WTC11 (cell line): ENCODE measurements at regions not wholly inside any gene's neighbourhood (a gene's known extent, or its start where the extent isn't known, plus 50 kb on each side); places are given as distances from the start of the nearest gene placed in this dataset.
"Not testable (repeated sequence)": the region's sequence is repeated elsewhere in the genome, so short reads cannot be mapped to it uniquely, and the experiment has no call there.

Source experiments
- ATAC-seq: fragments of 200-7000 bp; cut with Tn5 transposase; 2 replicates; pipeline ENCODE4 v1.10.0; 2021; ENCODE audit warnings: mild to moderate bottlenecking, moderate library complexity
- CTCF ChIA-PET: fragments of 300-600 bp; sonication (Branson Sonifier 250); formaldehyde crosslinking; loops from one replicate; lab custom pipeline; 2021; ENCODE audit warnings: antibody characterized with exemption; lab: Charles Lee
- POLR2A ChIA-PET: fragments of 350-600 bp; sonication (Branson Sonifier 250); formaldehyde crosslinking; loops from one replicate; lab custom pipeline; 2021; ENCODE audit warnings: antibody characterized with exemption; lab: Charles Lee
- DNase-seq: peaks from one replicate; pipeline ENCODE4 v3.0.0; 2021; ENCODE audit warnings: low spot score
- H3K27ac Mint-ChIP-seq: 2 replicates; pipeline ENCODE4 v1.8.0; 2021; ENCODE audit warnings: mixed read lengths
- H3K27me3 Mint-ChIP-seq: 2 replicates; pipeline ENCODE4 v1.8.0; 2021; ENCODE audit warnings: low read depth, mild to moderate bottlenecking, moderate library complexity, mixed read lengths
- H3K36me3 Mint-ChIP-seq: 2 replicates; pipeline ENCODE4 v1.8.0; 2021; ENCODE audit warnings: mixed read lengths
- H3K4me1 Mint-ChIP-seq: 2 replicates; pipeline ENCODE4 v1.8.0; 2022; ENCODE audit warnings: mixed read lengths
- H3K4me3 Mint-ChIP-seq: 2 replicates; pipeline ENCODE4 v1.8.0; 2021; ENCODE audit warnings: mild to moderate bottlenecking, moderate library complexity, mixed read lengths
- H3K9me3 Mint-ChIP-seq: 2 replicates; pipeline ENCODE4 v1.8.0; 2021; ENCODE audit warnings: mixed read lengths
- ATF3 ChIP-seq: sonication (generic); formaldehyde crosslinking; conservative IDR thresholded peaks from 2 replicates; pipeline ENCODE4 v1.8.1; 2022; ENCODE audit warnings: mild to moderate bottlenecking, missing genetic modification reagents
- CDX4 ChIP-seq: fragments of 250-450 bp; sonication (Bioruptor Pico); IDR thresholded peaks from 2 replicates; pipeline ENCODE4 v1.9.0; 2021; ENCODE audit warnings: moderate library complexity, mild to moderate bottlenecking, inconsistent platforms, borderline replicate concordance
- CREB1 ChIP-seq: sonication (generic); formaldehyde crosslinking; IDR thresholded peaks from 2 replicates; pipeline ENCODE4 v1.8.0; 2023; ENCODE audit warnings: mild to moderate bottlenecking, missing genetic modification reagents
- CREM ChIP-seq: sonication (generic); formaldehyde crosslinking; IDR thresholded peaks from 2 replicates; pipeline ENCODE4 v1.8.1; 2022; ENCODE audit warnings: mild to moderate bottlenecking, missing genetic modification reagents, moderate library complexity
- ELF4 ChIP-seq: sonication (generic); formaldehyde crosslinking; IDR thresholded peaks from 2 replicates; pipeline ENCODE4 v1.8.1; 2022; ENCODE audit warnings: low read depth, mild to moderate bottlenecking, moderate library complexity, missing genetic modification reagents
- ETV6 ChIP-seq: sonication (generic); formaldehyde crosslinking; IDR thresholded peaks from 2 replicates; pipeline ENCODE4 v1.8.1; 2022; ENCODE audit warnings: mild to moderate bottlenecking, missing genetic modification reagents
- FOXP4 ChIP-seq: sonication (generic); formaldehyde crosslinking; IDR thresholded peaks from 2 replicates; pipeline ENCODE4 v1.8.0; 2022; ENCODE audit warnings: mild to moderate bottlenecking, missing genetic modification reagents
- GRHL2 ChIP-seq: fragments of 250-450 bp; sonication (Bioruptor Pico); IDR thresholded peaks from 2 replicates; pipeline ENCODE4 v1.8.0; 2022; ENCODE audit warnings: mild to moderate bottlenecking, moderate library complexity; ENCODE audit not compliant: insufficient replicate concordance, severe bottlenecking
- JUN ChIP-seq: sonication (generic); formaldehyde crosslinking; IDR thresholded peaks from 2 replicates; pipeline ENCODE4 v1.8.0; 2023; ENCODE audit warnings: mild to moderate bottlenecking, missing genetic modification reagents
- KAT7 ChIP-seq: sonication (generic); formaldehyde crosslinking; IDR thresholded peaks from 2 replicates; pipeline ENCODE4 v1.8.1; 2023; ENCODE audit warnings: missing genetic modification reagents, mild to moderate bottlenecking, borderline replicate concordance
- NFYB ChIP-seq: sonication (generic); formaldehyde crosslinking; conservative IDR thresholded peaks from 2 replicates; pipeline ENCODE4 v1.8.0; 2022; ENCODE audit warnings: low read depth, missing genetic modification reagents
- NR1H2 ChIP-seq: sonication (generic); formaldehyde crosslinking; IDR thresholded peaks from 2 replicates; pipeline ENCODE4 v1.9.0; 2021; ENCODE audit warnings: mild to moderate bottlenecking, moderate library complexity, missing genetic modification reagents
- PREB ChIP-seq: sonication (generic); formaldehyde crosslinking; IDR thresholded peaks from 2 replicates; pipeline ENCODE4 v1.8.1; 2022; ENCODE audit warnings: mild to moderate bottlenecking, missing genetic modification reagents, moderate library complexity, borderline replicate concordance
- PRRX2 ChIP-seq: fragments of 250-450 bp; sonication (Bioruptor Pico); IDR thresholded peaks from 2 replicates; pipeline ENCODE4 v1.8.0; 2021; ENCODE audit warnings: mild to moderate bottlenecking
- SMAD4 ChIP-seq: sonication (generic); formaldehyde crosslinking; IDR thresholded peaks from 2 replicates; pipeline ENCODE4 v1.8.0; 2022; ENCODE audit warnings: mild to moderate bottlenecking, missing genetic modification reagents
- SOX15 ChIP-seq: fragments of 250-450 bp; sonication (Bioruptor Pico); IDR thresholded peaks from 2 replicates; pipeline ENCODE4 v1.9.0; 2021; ENCODE audit warnings: mild to moderate bottlenecking
- SP1 ChIP-seq: sonication (generic); formaldehyde crosslinking; conservative IDR thresholded peaks from 2 replicates; pipeline ENCODE4 v1.8.1; 2022; ENCODE audit warnings: missing genetic modification reagents
- TCF7 ChIP-seq: sonication (generic); formaldehyde crosslinking; IDR thresholded peaks from 2 replicates; pipeline ENCODE4 v1.8.0; 2022; ENCODE audit warnings: mild to moderate bottlenecking, low read depth, missing genetic modification reagents, moderate library complexity
- ZNF219 ChIP-seq: sonication (generic); formaldehyde crosslinking; IDR thresholded peaks from 2 replicates; pipeline ENCODE4 v1.8.0; 2023; ENCODE audit warnings: missing genetic modification reagents, mild to moderate bottlenecking, borderline replicate concordance
- ZNF263 ChIP-seq: sonication (generic); formaldehyde crosslinking; IDR thresholded peaks from 2 replicates; pipeline ENCODE4 v1.8.1; 2022; ENCODE audit warnings: low read depth, mild to moderate bottlenecking, moderate library complexity, missing genetic modification reagents
- ZNF416 ChIP-seq: fragments of 250-450 bp; sonication (Bioruptor Pico); IDR thresholded peaks from 2 replicates; pipeline ENCODE4 v1.9.0; 2021; ENCODE audit warnings: mild to moderate bottlenecking, inconsistent platforms
- TF ChIP-seq, protein P1 (sequence below): sonication (generic); formaldehyde crosslinking; IDR thresholded peaks from 2 replicates; pipeline ENCODE4 v1.8.0; 2022; ENCODE audit warnings: mild to moderate bottlenecking, missing genetic modification reagents
- TF ChIP-seq, protein P2 (sequence below): sonication (generic); formaldehyde crosslinking; IDR thresholded peaks from 2 replicates; pipeline ENCODE4 v1.8.0; 2023; ENCODE audit warnings: missing genetic modification reagents
- TF ChIP-seq, protein P3 (sequence below): sonication (generic); formaldehyde crosslinking; IDR thresholded peaks from 2 replicates; pipeline ENCODE4 v1.8.0; 2022; ENCODE audit warnings: mild to moderate bottlenecking, missing genetic modification reagents

GRCh38 chr22:49344161-49344560 lies 483.5 kb downstream of the BRD1 start (continued):
- TF ChIP-seq, protein P1, sequence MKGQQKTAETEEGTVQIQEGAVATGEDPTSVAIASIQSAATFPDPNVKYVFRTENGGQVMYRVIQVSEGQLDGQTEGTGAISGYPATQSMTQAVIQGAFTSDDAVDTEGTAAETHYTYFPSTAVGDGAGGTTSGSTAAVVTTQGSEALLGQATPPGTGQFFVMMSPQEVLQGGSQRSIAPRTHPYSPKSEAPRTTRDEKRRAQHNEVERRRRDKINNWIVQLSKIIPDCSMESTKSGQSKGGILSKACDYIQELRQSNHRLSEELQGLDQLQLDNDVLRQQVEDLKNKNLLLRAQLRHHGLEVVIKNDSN (CRISPR knock-in tag), result no peak
- TF ChIP-seq ETV6 (CRISPR knock-in tag) (no peak), CREM (CRISPR knock-in tag) (no peak), NFYB (CRISPR knock-in tag) (no peak)

DNA sequence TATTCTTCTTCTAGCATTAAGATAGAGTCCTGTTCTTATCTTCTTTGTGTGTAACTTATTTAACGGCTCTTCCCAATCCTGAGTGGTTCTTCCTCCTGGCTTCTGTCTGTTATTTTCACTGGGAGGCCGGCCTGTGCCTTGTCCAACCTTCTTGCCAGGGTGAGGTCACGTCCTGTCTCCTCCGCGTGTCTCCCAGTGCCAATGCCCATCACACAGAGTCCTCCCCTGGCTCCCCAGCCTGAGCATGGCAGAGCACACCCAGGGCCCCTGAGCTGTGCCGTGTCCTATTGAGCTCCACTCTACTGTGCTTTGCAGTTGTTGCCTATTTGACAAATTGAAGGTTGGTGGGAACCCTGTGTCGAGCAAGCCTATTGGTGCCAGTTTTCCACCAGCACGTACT lies 487.3 kb downstream of the BRD1 start:
- no peak for TF ChIP-seq FOXP4 (CRISPR knock-in tag)
- no peak for TF ChIP-seq ZNF263 (CRISPR knock-in tag)
- no peak for TF ChIP-seq CDX4 (CRISPR knock-in tag)
- no peak for TF ChIP-seq JUN
- no peak for TF ChIP-seq PRRX2
- TF ChIP-seq ATF3 (CRISPR knock-in tag), result no peak
- TF ChIP-seq GRHL2 (CRISPR knock-in tag), result no peak
- TF ChIP-seq ETV6 (CRISPR knock-in tag), result no peak
- no peak for TF ChIP-seq NR1H2 (CRISPR knock-in tag)
- no peak for TF ChIP-seq ZNF219 (CRISPR knock-in tag)
- TF ChIP-seq, all 79 proteins: peak for 0
- Mint-ChIP-seq H3K27me3 (no peaks in the 10 kb centered on the region; the same call in 1 of the 2 replicates), H3K4me1 (0 out of 2 replicates have a peak, but pooled peaks cover 4% of the 10 kb centered on the region), H3K36me3 (no peaks in the 10 kb centered on the region), H3K4me3 (no peak overlapping the region), H3K9me3 (peaks cover 3% of the 10 kb centered on the region; the same call in 1 of the 2 replicates), H3K27ac (no peak overlapping the region)
- ChIA-PET POLR2A (no interaction called here), CTCF (no interaction called here)
- no peak for ATAC-seq
- no peak for DNase-seq

GRCh38 chr22:49336483-49336882 lies 491.2 kb downstream of the BRD1 start:
- not testable (repeated sequence) for ATAC-seq, H3K4me3 Mint-ChIP-seq, H3K36me3 Mint-ChIP-seq, H3K9me3 Mint-ChIP-seq, H3K27me3 Mint-ChIP-seq, DNase-seq, H3K4me1 Mint-ChIP-seq, H3K27ac Mint-ChIP-seq
- ChIA-PET CTCF (interaction anchor here (1.1 to 1.4 kb wide), 2 partner anchors 32 to 296 kb away, joined by 3 to 4 read pairs; no protein-coding TSS in a partner anchor), POLR2A (interaction anchor here (0.5 kb wide), 1 partner anchor 563 kb away, joined by 6 read pairs; no protein-coding TSS in a partner anchor)

- ATAC-seq, result no peak
- Mint-ChIP-seq H3K27ac (no peak overlapping the region), H3K36me3 (no peaks in the 10 kb centered on the region), H3K4me3 (no peak overlapping the region), H3K27me3 (no peaks in the 10 kb centered on the region; the same call in none of the 2 replicates), H3K4me1 (peaks cover 7% of the 10 kb centered on the region), H3K9me3 (no peaks in the 10 kb centered on the region; the same call in 1 of the 2 replicates)
- ChIA-PET CTCF (interaction anchor here (1.9 kb wide), 1 partner anchor 30 kb away, joined by 6 read pairs; no protein-coding TSS in a partner anchor), POLR2A (no interaction called here)
- no peak for DNase-seq
- TF ChIP-seq TCF7, result no peak
- no peak for TF ChIP-seq ETV6 (CRISPR knock-in tag)
- TF ChIP-seq ATF3 (CRISPR knock-in tag), result no peak
- TF ChIP-seq ELF4 (CRISPR knock-in tag), result no peak
- TF ChIP-seq PREB, result no peak
- TF ChIP-seq SMAD4 (CRISPR knock-in tag), result no peak
- no peak for TF ChIP-seq CREB1
- TF ChIP-seq, protein P2, sequence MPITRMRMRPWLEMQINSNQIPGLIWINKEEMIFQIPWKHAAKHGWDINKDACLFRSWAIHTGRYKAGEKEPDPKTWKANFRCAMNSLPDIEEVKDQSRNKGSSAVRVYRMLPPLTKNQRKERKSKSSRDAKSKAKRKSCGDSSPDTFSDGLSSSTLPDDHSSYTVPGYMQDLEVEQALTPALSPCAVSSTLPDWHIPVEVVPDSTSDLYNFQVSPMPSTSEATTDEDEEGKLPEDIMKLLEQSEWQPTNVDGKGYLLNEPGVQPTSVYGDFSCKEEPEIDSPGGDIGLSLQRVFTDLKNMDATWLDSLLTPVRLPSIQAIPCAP (CRISPR knock-in tag), result no peak
- no peak for TF ChIP-seq SOX15 (CRISPR knock-in tag)
- no peak for TF ChIP-seq KAT7 (CRISPR knock-in tag)
- no peak for TF ChIP-seq SP1 (CRISPR knock-in tag)
- TF ChIP-seq, protein P3, sequence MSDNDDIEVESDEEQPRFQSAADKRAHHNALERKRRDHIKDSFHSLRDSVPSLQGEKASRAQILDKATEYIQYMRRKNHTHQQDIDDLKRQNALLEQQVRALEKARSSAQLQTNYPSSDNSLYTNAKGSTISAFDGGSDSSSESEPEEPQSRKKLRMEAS (CRISPR knock-in tag), result no peak
- no peak for TF ChIP-seq ZNF416 (CRISPR knock-in tag)
Observed at GRCh38 chr22:49334976-49335375, 492.7 kb downstream of the BRD1 start.
